ENCODE measurements at regions not wholly inside any gene's neighbourhood (a gene's known extent, or its start where the extent isn't known, plus 50 kb on each side); places are given as distances from the start of the nearest gene placed in this dataset.

- TF ChIP-seq, protein P1, sequence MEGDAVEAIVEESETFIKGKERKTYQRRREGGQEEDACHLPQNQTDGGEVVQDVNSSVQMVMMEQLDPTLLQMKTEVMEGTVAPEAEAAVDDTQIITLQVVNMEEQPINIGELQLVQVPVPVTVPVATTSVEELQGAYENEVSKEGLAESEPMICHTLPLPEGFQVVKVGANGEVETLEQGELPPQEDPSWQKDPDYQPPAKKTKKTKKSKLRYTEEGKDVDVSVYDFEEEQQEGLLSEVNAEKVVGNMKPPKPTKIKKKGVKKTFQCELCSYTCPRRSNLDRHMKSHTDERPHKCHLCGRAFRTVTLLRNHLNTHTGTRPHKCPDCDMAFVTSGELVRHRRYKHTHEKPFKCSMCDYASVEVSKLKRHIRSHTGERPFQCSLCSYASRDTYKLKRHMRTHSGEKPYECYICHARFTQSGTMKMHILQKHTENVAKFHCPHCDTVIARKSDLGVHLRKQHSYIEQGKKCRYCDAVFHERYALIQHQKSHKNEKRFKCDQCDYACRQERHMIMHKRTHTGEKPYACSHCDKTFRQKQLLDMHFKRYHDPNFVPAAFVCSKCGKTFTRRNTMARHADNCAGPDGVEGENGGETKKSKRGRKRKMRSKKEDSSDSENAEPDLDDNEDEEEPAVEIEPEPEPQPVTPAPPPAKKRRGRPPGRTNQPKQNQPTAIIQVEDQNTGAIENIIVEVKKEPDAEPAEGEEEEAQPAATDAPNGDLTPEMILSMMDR (IDR thresholded peaks at IDR 0.05; ENCODE audit: control extremely low read depth, extremely low read depth, low read depth, missing control alignments) = no peak
- CTCF ChIA-PET = interaction anchor here (1.7 kb wide), 1 partner anchor 11 kb away, joined by 4 read pairs; no protein-coding TSS in a partner anchor
- POLR2A ChIA-PET = no interaction called here
- no peak for DNase-seq (ENCODE audit: extremely low spot score)
These were observed 213.4 kb upstream of the PCDH17 start for GRCh38 chr13:57418067-57418677.

DNA sequence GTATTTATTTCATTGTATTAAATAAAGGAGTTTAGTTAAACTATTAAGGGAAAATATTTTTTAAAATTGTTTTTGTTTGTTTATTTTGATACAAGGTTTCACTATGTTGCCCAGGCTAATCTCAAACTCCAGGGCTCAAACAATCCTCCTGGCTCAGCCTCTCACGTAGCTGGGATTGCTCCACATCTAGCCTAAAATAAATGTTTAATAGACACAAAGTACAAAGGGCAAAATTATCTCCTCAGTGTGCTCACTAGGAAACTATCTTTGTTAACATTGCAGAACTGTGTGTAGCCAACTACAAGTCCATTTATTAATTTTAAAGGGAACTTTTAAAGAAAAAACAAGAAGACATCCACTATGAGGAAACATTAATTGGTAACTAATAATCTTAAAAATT is 207.2 kb upstream of the PCDH17 start:
- TF ChIP-seq, protein P1 (IDR thresholded peaks at IDR 0.05; ENCODE audit: control extremely low read depth, extremely low read depth, low read depth, missing control alignments) = no peak
- ChIA-PET CTCF (no interaction called here), POLR2A (no interaction called here)
- no peak for DNase-seq (ENCODE audit: extremely low spot score)

GRCh38 chr13:57425531-57425930 is 206.0 kb upstream of the PCDH17 start:
- ChIA-PET CTCF (no interaction called here), POLR2A (no interaction called here)
- DNase-seq (ENCODE audit: extremely low spot score) = no peak
- TF ChIP-seq, protein P1 (IDR thresholded peaks at IDR 0.05; ENCODE audit: control extremely low read depth, extremely low read depth, low read depth, missing control alignments) = no peak

- TF ChIP-seq, protein P1 (IDR thresholded peaks at IDR 0.05; ENCODE audit: control extremely low read depth, extremely low read depth, low read depth, missing control alignments) = no peak
- no peak for DNase-seq (ENCODE audit: extremely low spot score)
- ChIA-PET POLR2A (no interaction called here), CTCF (interaction anchor here (1.2 kb wide), 1 partner anchor 10 kb away, joined by 4 read pairs; no protein-coding TSS in a partner anchor)
These were observed 194.0 kb upstream of the PCDH17 start for GRCh38 chr13:57437587-57437986.

GRCh38 chr13:57438072-57438471 is 193.5 kb upstream of the PCDH17 start:
- ChIA-PET POLR2A (no interaction called here), CTCF (interaction anchor here (1.2 kb wide), 1 partner anchor 9 kb away, joined by 4 read pairs; no protein-coding TSS in a partner anchor)
- TF ChIP-seq, protein P1 (IDR thresholded peaks at IDR 0.05; ENCODE audit: control extremely low read depth, extremely low read depth, low read depth, missing control alignments) = no peak
- DNase-seq (ENCODE audit: extremely low spot score) = no peak

- CTCF ChIA-PET = no interaction called here
- POLR2A ChIA-PET = no interaction called here
- DNase-seq (ENCODE audit: extremely low spot score) = no peak
- TF ChIP-seq, protein P1 (IDR thresholded peaks at IDR 0.05; ENCODE audit: control extremely low read depth, extremely low read depth, low read depth, missing control alignments) = no peak
These were observed 188.1 kb upstream of the PCDH17 start for GRCh38 chr13:57443494-57443893.
